ENCODE measurements at regions not wholly inside any gene's neighbourhood (a gene's known extent, or its start where the extent isn't known, plus 50 kb on each side); places are given as distances from the start of the nearest gene placed in this dataset.
"Not testable (repeated sequence)": the region's sequence is repeated elsewhere in the genome, so short reads cannot be mapped to it uniquely, and the experiment has no call there.

DNA sequence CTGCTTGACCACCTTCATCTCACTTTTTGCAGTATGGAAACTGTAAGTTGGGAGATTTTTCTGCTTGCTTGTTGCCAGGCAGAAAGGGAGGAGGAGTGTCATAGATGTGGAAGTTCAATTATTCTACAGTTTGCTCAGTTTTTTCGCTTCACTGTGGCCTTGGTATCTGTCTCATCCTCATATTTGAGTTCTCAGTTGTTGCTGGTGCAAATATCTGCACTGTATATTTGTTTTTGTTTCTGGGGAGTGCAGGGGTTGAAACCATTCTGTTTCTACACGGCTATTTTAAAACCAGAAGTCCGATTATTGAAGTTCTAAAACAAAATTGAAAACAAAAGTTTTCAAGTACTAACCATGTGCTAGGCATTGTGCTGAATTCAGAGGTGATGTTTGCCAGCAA, 153.4 kb downstream of the JRKL start:
- no peaks in the 10 kb centered on the region for H3K36me3 Mint-ChIP-seq
- peaks cover 0 to 1% of the 10 kb centered on the region in 2 donors for H3K9me3 Mint-ChIP-seq
- DNase-seq (no peak), ATAC-seq (replicated peaks) (no peak)
- H3K27me3 Mint-ChIP-seq, result no peaks in the 10 kb centered on the region
- H3K4me1 Mint-ChIP-seq, result no peaks in the 10 kb centered on the region
- H3K27ac Mint-ChIP-seq, result no peak overlapping the region
- H3K4me3 Mint-ChIP-seq, result no peak overlapping the region

DNA sequence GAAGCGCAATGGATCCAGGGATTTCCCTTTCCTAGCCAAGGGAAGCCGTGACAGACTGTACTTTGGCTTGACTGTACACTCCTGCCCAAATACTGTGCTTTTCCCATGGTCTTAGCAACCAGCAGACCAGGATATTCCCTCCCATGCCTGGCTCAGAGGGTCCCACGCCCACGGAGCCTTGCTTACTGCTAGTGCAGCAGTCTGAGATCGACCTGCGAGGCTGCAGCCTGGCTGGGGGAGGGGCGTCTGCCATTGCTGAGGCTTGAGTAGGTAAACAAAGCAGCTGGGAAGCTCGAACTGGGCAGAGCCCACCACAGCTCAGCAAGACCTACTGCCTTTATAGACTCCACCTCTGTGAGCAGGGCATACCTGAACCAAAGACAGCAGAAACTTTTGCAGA, 155.4 kb downstream of the JRKL start:
- not testable (repeated sequence) for H3K9me3 Mint-ChIP-seq; H3K27me3 Mint-ChIP-seq; H3K36me3 Mint-ChIP-seq; DNase-seq; H3K4me1 Mint-ChIP-seq; H3K27ac Mint-ChIP-seq; ATAC-seq (replicated peaks); H3K4me3 Mint-ChIP-seq

- H3K36me3 Mint-ChIP-seq, result no peaks in the 10 kb centered on the region
- H3K9me3 Mint-ChIP-seq, result peaks cover 0 to 1% of the 10 kb centered on the region in 2 donors
- DNase-seq (no peak), ATAC-seq (replicated peaks) (no peak)
- H3K27me3 Mint-ChIP-seq, result no peaks in the 10 kb centered on the region
- no peak overlapping the region for H3K4me3 Mint-ChIP-seq
- H3K27ac Mint-ChIP-seq, result no peak overlapping the region
- no peaks in the 10 kb centered on the region for H3K4me1 Mint-ChIP-seq
These were observed 161.3 kb downstream of the JRKL start for GRCh38 chr11:96551136-96551535.

DNA sequence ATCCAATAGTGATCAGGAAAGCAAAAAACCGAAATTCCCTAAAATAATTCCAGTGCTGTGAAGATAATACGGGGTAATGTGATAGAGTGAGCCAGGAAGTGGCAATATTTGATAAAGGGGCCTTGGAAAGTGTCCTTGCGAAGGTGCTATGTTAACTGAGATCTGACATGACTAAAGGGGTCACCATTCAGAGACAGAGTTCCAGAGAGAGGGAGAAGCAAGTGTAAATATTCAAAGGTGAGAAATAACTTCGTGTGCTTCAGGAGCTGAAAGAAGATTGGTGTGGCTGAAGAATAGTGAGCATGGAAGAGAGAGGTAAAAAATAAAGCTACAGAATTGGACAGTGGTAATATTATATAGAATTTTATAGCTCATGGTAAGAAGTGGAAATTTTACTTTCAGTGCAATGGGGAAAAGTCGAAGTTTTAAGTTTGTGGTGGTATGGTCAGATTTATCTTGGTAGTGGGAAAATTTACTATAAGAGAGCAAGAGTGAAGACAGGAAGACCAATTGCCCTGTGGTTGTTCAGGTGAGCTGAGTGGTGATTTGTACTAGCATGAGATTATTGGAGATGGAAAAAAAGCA, 164.5 kb downstream of the JRKL start:
- Mint-ChIP-seq H3K36me3 (no peaks in the 10 kb centered on the region), H3K9me3 (no peaks in the 10 kb centered on the region), H3K4me3 (no peak overlapping the region), H3K27ac (no peak overlapping the region), H3K27me3 (no peaks in the 10 kb centered on the region), H3K4me1 (no peaks in the 10 kb centered on the region)
- no peak for ATAC-seq (replicated peaks)
- DNase-seq, result no peak

DNA sequence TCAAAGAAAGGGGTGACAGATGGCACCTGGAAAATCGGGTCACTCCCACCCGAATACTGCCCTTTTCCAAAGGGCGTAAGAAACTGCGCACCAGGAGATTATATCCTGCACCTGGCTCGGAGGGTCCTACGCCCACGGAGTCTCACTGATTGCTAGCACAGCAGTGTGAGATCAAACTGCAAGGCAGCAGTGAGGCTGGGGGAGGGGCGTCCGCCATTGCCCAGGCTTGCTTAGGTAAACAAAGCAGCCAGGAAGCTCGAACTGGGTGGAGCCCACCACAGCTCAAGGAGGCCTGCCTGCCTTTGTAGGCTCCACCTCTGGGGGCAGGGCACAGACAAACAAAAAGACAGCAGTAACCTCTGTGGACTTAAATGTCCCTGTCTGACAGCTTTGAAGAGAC, 166.0 kb downstream of the JRKL start:
- DNase-seq; H3K36me3 Mint-ChIP-seq; H3K27me3 Mint-ChIP-seq; H3K4me1 Mint-ChIP-seq; H3K9me3 Mint-ChIP-seq; H3K27ac Mint-ChIP-seq; ATAC-seq (replicated peaks); H3K4me3 Mint-ChIP-seq: not testable (repeated sequence)

GRCh38 chr11:96560727-96561126, 170.9 kb downstream of the JRKL start:
- not testable (repeated sequence) for DNase-seq

GRCh38 chr11:96567176-96567575, 177.4 kb downstream of the JRKL start:
- Mint-ChIP-seq H3K4me3 (no peak overlapping the region), H3K9me3 (no peaks in the 10 kb centered on the region), H3K4me1 (no peaks in the 10 kb centered on the region), H3K27ac (no peak overlapping the region), H3K27me3 (no peaks in the 10 kb centered on the region), H3K36me3 (no peaks in the 10 kb centered on the region)
- ATAC-seq (replicated peaks), result no peak
- DNase-seq, result no peak

More at GRCh38 chr11:96560727-96561126, 170.9 kb downstream of the JRKL start:
- not testable (repeated sequence) for H3K4me3 Mint-ChIP-seq; ATAC-seq (replicated peaks); H3K4me1 Mint-ChIP-seq; H3K27me3 Mint-ChIP-seq; H3K9me3 Mint-ChIP-seq; H3K27ac Mint-ChIP-seq; H3K36me3 Mint-ChIP-seq

DNA sequence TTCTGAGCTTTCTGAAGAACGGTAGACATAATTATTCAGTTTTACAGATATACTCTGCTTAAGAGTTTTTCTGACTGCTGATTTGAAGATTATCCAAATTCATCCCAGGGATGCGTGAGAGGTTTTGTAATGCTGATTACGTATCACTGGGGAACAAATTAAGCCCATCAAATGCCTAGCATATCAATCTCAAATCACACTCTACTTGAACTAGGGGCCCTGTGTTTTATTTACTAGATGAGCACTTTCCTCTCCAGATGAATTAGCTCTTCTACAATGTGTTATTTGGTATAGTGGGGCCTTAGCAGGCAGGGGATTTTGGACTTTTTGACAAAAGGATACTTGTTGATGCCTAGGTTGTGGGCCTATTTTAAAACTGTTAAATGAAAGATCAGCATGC, 177.9 kb downstream of the JRKL start:
- Mint-ChIP-seq H3K4me3 (no peak overlapping the region), H3K27me3 (no peaks in the 10 kb centered on the region), H3K4me1 (no peaks in the 10 kb centered on the region), H3K36me3 (no peaks in the 10 kb centered on the region), H3K9me3 (no peaks in the 10 kb centered on the region), H3K27ac (no peak overlapping the region)
- no peak for ATAC-seq (replicated peaks)
- no peak for DNase-seq

GRCh38 chr11:96576383-96576782, 186.6 kb downstream of the JRKL start:
- H3K4me3 Mint-ChIP-seq, result no peak overlapping the region
- ATAC-seq (replicated peaks) (no peak), DNase-seq (no peak)
- no peaks in the 10 kb centered on the region for H3K4me1 Mint-ChIP-seq
- H3K9me3 Mint-ChIP-seq, result no peaks in the 10 kb centered on the region
- H3K36me3 Mint-ChIP-seq, result no peaks in the 10 kb centered on the region
- no peaks in the 10 kb centered on the region for H3K27me3 Mint-ChIP-seq
- no peak overlapping the region for H3K27ac Mint-ChIP-seq

- Mint-ChIP-seq H3K36me3 (no peaks in the 10 kb centered on the region), H3K9me3 (no peaks in the 10 kb centered on the region), H3K4me1 (no peaks in the 10 kb centered on the region), H3K4me3 (no peak overlapping the region), H3K27me3 (no peaks in the 10 kb centered on the region), H3K27ac (no peak overlapping the region)
- ATAC-seq (replicated peaks), result no peak
- DNase-seq, result no peak
These were observed 188.6 kb downstream of the JRKL start for GRCh38 chr11:96578379-96578778.

- Mint-ChIP-seq H3K4me1 (no peaks in the 10 kb centered on the region), H3K27ac (no peak overlapping the region), H3K4me3 (no peak overlapping the region), H3K36me3 (no peaks in the 10 kb centered on the region), H3K9me3 (no peaks in the 10 kb centered on the region), H3K27me3 (no peaks in the 10 kb centered on the region)
- DNase-seq (no peak), ATAC-seq (replicated peaks) (no peak)
These were observed 189.8 kb downstream of the JRKL start for GRCh38 chr11:96579656-96580055.

DNA sequence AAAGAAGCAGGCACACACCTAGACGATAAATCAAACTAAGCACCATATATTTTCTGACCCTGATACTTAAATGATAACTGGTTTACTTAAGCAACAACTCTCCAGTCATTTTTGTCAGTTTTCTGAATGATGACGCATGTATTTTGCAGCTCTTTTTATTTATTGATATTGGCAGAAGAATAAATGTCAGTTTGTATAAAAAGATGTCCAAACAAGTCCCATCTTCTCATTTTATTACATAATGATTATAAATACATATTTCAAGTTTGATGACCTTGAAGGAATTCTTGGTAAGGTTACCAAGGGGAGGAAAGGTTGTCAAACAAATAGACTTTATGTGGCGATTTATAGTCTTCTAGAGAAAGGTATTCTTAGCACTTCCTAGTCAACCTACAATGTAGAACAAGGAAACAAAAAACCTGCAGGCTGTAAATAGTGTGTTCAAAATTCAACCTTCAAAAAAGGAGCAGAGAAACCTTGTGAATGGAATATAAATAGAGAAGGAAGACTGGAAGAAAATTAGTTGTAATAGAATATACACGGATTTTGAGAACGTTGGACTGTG, 190.7 kb downstream of the JRKL start:
- Mint-ChIP-seq H3K27me3 (no peaks in the 10 kb centered on the region), H3K36me3 (no peaks in the 10 kb centered on the region), H3K27ac (no peak overlapping the region), H3K4me1 (no peaks in the 10 kb centered on the region), H3K4me3 (no peak overlapping the region), H3K9me3 (no peaks in the 10 kb centered on the region)
- no peak for ATAC-seq (replicated peaks)
- no peak for DNase-seq

- H3K36me3 Mint-ChIP-seq; ATAC-seq (replicated peaks); H3K4me3 Mint-ChIP-seq; H3K4me1 Mint-ChIP-seq; H3K9me3 Mint-ChIP-seq; H3K27ac Mint-ChIP-seq; DNase-seq; H3K27me3 Mint-ChIP-seq: not testable (repeated sequence)
These were observed 196.4 kb downstream of the JRKL start for GRCh38 chr11:96585944-96586880.

GRCh38 chr11:96588793-96589192, 199.0 kb downstream of the JRKL start:
- H3K9me3 Mint-ChIP-seq; H3K4me1 Mint-ChIP-seq; ATAC-seq (replicated peaks); H3K4me3 Mint-ChIP-seq; H3K27me3 Mint-ChIP-seq; H3K27ac Mint-ChIP-seq; H3K36me3 Mint-ChIP-seq; DNase-seq: not testable (repeated sequence)

- no peaks in the 10 kb centered on the region for H3K27me3 Mint-ChIP-seq
- ATAC-seq (replicated peaks) (no peak), DNase-seq (no peak)
- peaks cover 0 to 1% of the 10 kb centered on the region in 2 donors for H3K9me3 Mint-ChIP-seq
- H3K4me1 Mint-ChIP-seq, result no peaks in the 10 kb centered on the region
- no peak overlapping the region for H3K27ac Mint-ChIP-seq
- H3K4me3 Mint-ChIP-seq, result no peak overlapping the region
- no peaks in the 10 kb centered on the region for H3K36me3 Mint-ChIP-seq
These were observed 205.2 kb downstream of the JRKL start for GRCh38 chr11:96595011-96595410.
